ENCODE measurements at regions not wholly inside any gene's neighbourhood (a gene's known extent, or its start where the extent isn't known, plus 50 kb on each side); places are given as distances from the start of the nearest gene placed in this dataset.

- TF ChIP-seq CTCF (conservative IDR thresholded peaks at IDR 0.05; ENCODE audit: low read depth, low read length), result no peak
- no peak for TF ChIP-seq EZH2phosphoT487 (IDR thresholded peaks at IDR 0.05; ENCODE audit: borderline replicate concordance, low read length)
- no peak for TF ChIP-seq EZH2 (IDR thresholded peaks at IDR 0.05; ENCODE audit: low read length, unreplicated experiment)
These were observed 97.2 kb upstream of the PMEPA1 start for GRCh38 chr20:57806975-57807374.
